Trophoblast cell (in vitro differentiated cells and primary cell): ENCODE measurements at regions not wholly inside any gene's neighbourhood (a gene's known extent, or its start where the extent isn't known, plus 50 kb on each side); places are given as distances from the start of the nearest gene placed in this dataset.

Source experiments
- DNase-seq, 2 donors: peaks; one replicate each; pipeline ENCODE4 v3.0.0-alpha.2; 2016
- H2AFZ ChIP-seq: 2 replicates; pipeline ENCODE4 v1.6.1; 2013; ENCODE audit warnings: low read length, moderate library complexity, mild to moderate bottlenecking; ENCODE audit not compliant: insufficient read depth, poor library complexity
- H2AK5ac ChIP-seq: 2 replicates; pipeline ENCODE4 v1.6.1; 2013; ENCODE audit warnings: mild to moderate bottlenecking, low read length
- H2BK120ac ChIP-seq: 2 replicates; pipeline ENCODE4 v1.6.1; 2013; ENCODE audit warnings: low read length, mild to moderate bottlenecking, moderate library complexity; ENCODE audit not compliant: insufficient read depth, poor library complexity
- H2BK12ac ChIP-seq: 2 replicates; pipeline ENCODE4 v1.6.1; 2013; ENCODE audit warnings: mild to moderate bottlenecking, low read length, moderate library complexity
- H2BK5ac ChIP-seq: 2 replicates; pipeline ENCODE4 v1.6.1; 2013; ENCODE audit warnings: low read length, low read depth, moderate library complexity, mild to moderate bottlenecking; ENCODE audit not compliant: poor library complexity
- H3K14ac ChIP-seq: 2 replicates; pipeline ENCODE4 v1.6.1; 2013; ENCODE audit warnings: mild to moderate bottlenecking, low read length
- H3K18ac ChIP-seq: 2 replicates; pipeline ENCODE4 v1.6.1; 2013; ENCODE audit warnings: mild to moderate bottlenecking, low read length
- H3K23ac ChIP-seq: 2 replicates; pipeline ENCODE4 v1.6.1; 2013; ENCODE audit warnings: low read length
- H3K27ac ChIP-seq: 2 replicates; pipeline ENCODE4 v1.5.1; 2013; ENCODE audit warnings: low read depth, mild to moderate bottlenecking, inconsistent platforms, low read length, moderate library complexity
- H3K27me3 ChIP-seq: 2 replicates; pipeline ENCODE4 v1.6.1; 2013; ENCODE audit warnings: inconsistent platforms, mild to moderate bottlenecking, low read length, moderate library complexity; ENCODE audit not compliant: insufficient read depth
- H3K36me3 ChIP-seq, 2 experiments: 1 replicate in 1 of 2; 2 replicates in 1 of 2; pipeline ENCODE4 v1.6.1; 2013; ENCODE audit warnings: low read length in 2 of 2, mild to moderate bottlenecking in 2 of 2, moderate library complexity in 1 of 2; ENCODE audit not compliant: insufficient read depth in 2 of 2, control insufficient read depth in 1 of 2
- H3K4ac ChIP-seq: 2 replicates; pipeline ENCODE4 v1.6.1; 2013; ENCODE audit warnings: low read depth, mild to moderate bottlenecking, low read length, moderate library complexity
- H3K4me1 ChIP-seq, 2 experiments: 1 replicate in 1 of 2; 2 replicates in 1 of 2; pipeline ENCODE4 v1.6.1; 2013; ENCODE audit warnings: low read length in 2 of 2, mild to moderate bottlenecking in 2 of 2, moderate library complexity in 1 of 2; ENCODE audit not compliant: insufficient read depth in 2 of 2, control insufficient read depth in 1 of 2
- H3K4me2 ChIP-seq: 2 replicates; pipeline ENCODE4 v1.6.1; 2013; ENCODE audit warnings: inconsistent platforms, mild to moderate bottlenecking, low read length, moderate library complexity
- H3K4me3 ChIP-seq: 2 replicates; pipeline ENCODE4 v1.5.1; 2013; ENCODE audit warnings: mild to moderate bottlenecking, low read depth, low read length, inconsistent platforms
- H3K79me1 ChIP-seq: one replicate; pipeline ENCODE4 v1.6.1; 2013; ENCODE audit warnings: low read length
- H3K79me2 ChIP-seq: 2 replicates; pipeline ENCODE4 v1.6.1; 2013; ENCODE audit warnings: low read length, mild to moderate bottlenecking; ENCODE audit not compliant: control insufficient read depth, insufficient read depth, poor library complexity
- H3K9ac ChIP-seq: 2 replicates; pipeline ENCODE4 v1.6.1; 2013; ENCODE audit warnings: mild to moderate bottlenecking, low read length
- H3K9me3 ChIP-seq: 2 replicates; pipeline ENCODE4 v1.6.1; 2013; ENCODE audit warnings: low read depth, mild to moderate bottlenecking, control low read depth, inconsistent platforms, low read length; ENCODE audit not compliant: insufficient read depth
- H4K12ac ChIP-seq: 2 replicates; pipeline ENCODE4 v1.6.1; 2013; ENCODE audit warnings: low read depth, mild to moderate bottlenecking, low read length, moderate library complexity
- H4K8ac ChIP-seq: 2 replicates; pipeline ENCODE4 v1.6.1; 2013; ENCODE audit warnings: low read depth, mild to moderate bottlenecking, low read length, moderate library complexity
- H4K91ac ChIP-seq: one replicate; pipeline ENCODE4 v1.6.1; 2013; ENCODE audit warnings: low read depth, mild to moderate bottlenecking, low read length, moderate library complexity
- WGBS: extraction: QIAGEN DNeasy Blood & Tissue Kit; methylation state at CpG from one replicate; pipeline ENCODE4 v1.1.7; 2013; ENCODE audit warnings: missing lambda C conversion rate; ENCODE audit not compliant: insufficient read length, insufficient coverage; ENCODE audit errors: extremely low coverage; 5-methylcytosine and 5-hydroxymethylcytosine counted together

DNA sequence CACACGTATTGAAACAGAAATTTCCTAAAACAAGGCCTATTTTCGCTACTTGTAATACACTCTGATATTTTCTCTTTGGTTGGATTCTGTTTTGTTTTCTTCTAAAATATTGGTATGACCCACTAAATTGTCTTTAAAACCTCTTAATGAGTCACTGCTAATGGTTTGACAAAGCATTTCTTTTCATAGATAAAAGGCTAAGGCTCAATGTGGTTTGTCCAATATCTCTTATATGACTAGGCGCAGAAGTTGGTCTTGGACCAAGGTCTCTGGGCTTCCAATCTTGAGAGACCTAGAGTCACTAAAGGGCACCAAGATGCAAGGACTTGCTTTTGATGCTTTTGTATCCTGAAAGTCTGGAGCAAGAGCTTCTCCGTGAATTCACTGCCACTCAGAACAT is 498.2 kb upstream of the TCF4 start:
- Histone ChIP-seq H4K12ac (no peak overlapping the region), H2BK12ac (no peak overlapping the region), H3K36me3 (no peaks in the 10 kb centered on the region), H3K9ac (no peak overlapping the region), H2AFZ (no peak overlapping the region), H3K27me3 (no peaks in the 10 kb centered on the region), H4K91ac (no peak overlapping the region), H3K4me1 (peaks cover 3 to 5% of the 10 kb centered on the region in 2 experiments), H2BK120ac (no peak overlapping the region), H3K14ac (no peak overlapping the region), H3K4ac (no peak overlapping the region), H2AK5ac (no peak overlapping the region), H3K79me2 (no peaks in the 10 kb centered on the region), H3K9me3 (peaks cover 2% of the 10 kb centered on the region), H3K18ac (no peak overlapping the region), H3K23ac (no peak overlapping the region), H3K79me1 (no peaks in the 10 kb centered on the region), H3K4me3 (no peak overlapping the region), H2BK5ac (no peak overlapping the region), H4K8ac (no peak overlapping the region), H3K27ac (no peak overlapping the region), H3K4me2 (no peak overlapping the region)
- no peak for DNase-seq
- WGBS: no CpG with 5 or more reads among the region's 4 CpGs

DNA sequence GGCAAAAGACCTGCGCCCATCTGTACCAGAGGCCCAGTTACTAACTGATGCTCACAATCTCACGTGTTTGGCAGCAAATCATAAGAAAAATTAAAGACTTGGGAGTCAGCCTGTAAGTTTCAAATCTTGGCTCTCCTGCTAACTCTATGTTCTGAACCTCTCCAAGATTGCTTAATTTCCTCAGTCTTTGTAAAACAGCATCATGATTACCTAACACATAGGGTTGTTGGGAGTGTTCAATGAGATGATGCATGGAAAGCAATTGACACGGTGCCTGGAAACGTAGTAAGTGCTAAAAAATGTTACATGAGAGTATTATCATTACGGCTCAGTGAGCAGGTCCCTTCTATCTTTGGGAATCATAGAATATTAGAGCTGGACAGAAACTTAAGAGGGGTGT is 497.6 kb upstream of the TCF4 start:
- H3K23ac ChIP-seq: no peak overlapping the region
- no CpG with 5 or more reads among the region's 5 CpGs for WGBS

DNA sequence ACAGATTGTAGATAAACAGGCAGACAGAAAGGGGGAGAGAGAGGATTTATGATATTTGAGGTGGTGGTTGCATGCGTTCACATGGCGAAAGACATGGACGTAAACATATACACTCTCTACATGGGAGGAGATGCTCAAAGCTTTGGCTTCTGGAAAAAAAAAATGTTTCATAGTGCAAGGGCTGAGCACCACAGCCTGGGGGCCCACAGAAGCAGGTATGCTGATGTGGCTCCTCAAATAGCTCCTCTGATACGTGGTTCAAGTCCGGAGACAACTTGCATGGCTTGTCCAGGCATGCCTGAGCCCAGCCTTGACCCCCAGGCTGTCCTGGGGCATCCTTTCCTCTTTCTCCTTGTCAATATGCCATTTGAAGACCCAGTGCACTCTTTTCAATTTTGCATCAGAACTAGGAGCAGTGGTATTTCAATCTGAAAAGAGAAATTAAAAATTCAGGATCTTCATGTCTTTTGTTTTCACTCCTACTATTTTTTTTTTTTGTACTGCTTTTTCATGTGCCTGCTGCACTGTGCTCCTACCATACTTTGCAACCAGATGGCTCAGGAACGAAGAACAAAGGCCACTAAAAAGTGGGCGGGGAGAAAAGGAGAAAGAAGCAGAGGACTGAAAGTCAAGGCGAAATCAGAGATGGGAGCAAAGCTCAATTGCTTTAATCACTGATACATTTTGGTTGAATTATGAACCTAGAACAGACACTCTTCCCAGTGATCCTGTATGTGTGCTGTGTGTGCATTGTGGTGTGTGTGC is 495.7 kb upstream of the TCF4 start:
- no peak overlapping the region for H3K9ac ChIP-seq

More for the DNA sequence above, 497.6 kb upstream of the TCF4 start:
- no peak overlapping the region for H2AFZ ChIP-seq
- no peak overlapping the region for H4K12ac ChIP-seq
- no peak overlapping the region for H3K14ac ChIP-seq
- no peak overlapping the region for H2BK12ac ChIP-seq
- H2BK5ac ChIP-seq: no peak overlapping the region
- no peak overlapping the region for H3K4ac ChIP-seq
- peaks cover 2% of the 10 kb centered on the region for H3K9me3 ChIP-seq
- no peak overlapping the region for H3K18ac ChIP-seq
- H2AK5ac ChIP-seq: no peak overlapping the region
- no peaks in the 10 kb centered on the region for H3K27me3 ChIP-seq
- H4K91ac ChIP-seq: no peak overlapping the region
- no peak overlapping the region for H3K27ac ChIP-seq
- no peak overlapping the region for H3K4me3 ChIP-seq
- no peaks in the 10 kb centered on the region for H3K79me1 ChIP-seq
- no peak overlapping the region for H3K4me2 ChIP-seq
- peaks cover 3 to 5% of the 10 kb centered on the region in 2 experiments for H3K4me1 ChIP-seq
- no peak overlapping the region for H4K8ac ChIP-seq
- H3K36me3 ChIP-seq: no peaks in the 10 kb centered on the region
- H2BK120ac ChIP-seq: no peak overlapping the region
- H3K9ac ChIP-seq: no peak overlapping the region
- no peak for DNase-seq
- no peaks in the 10 kb centered on the region for H3K79me2 ChIP-seq

DNA sequence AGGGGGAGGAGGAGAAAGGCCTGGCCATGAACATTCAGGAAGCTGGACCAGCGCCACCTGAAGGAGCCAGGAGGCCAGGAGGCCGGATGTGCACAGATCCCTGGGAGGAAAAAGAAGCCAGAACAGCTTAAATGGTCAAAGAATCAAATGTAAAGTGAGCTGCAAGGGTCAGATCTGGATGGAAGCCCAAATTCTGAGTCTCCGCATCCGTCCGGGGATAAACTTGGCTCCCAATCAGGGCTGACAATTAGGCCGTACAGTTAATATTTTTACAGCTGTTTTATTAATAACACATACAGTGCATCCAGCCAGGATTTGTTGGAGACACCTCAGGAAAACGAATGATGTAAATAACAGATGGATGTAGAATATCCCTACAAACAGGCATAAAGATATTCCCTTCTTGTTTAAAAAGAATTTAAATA is 495.1 kb upstream of the TCF4 start:
- no peak overlapping the region for H3K4me3 ChIP-seq
- H2AFZ ChIP-seq: no peak overlapping the region
- no peak overlapping the region for H2BK5ac ChIP-seq
- H3K14ac ChIP-seq: peak overlapping the region; percentile 51
- H2BK120ac ChIP-seq: no peak overlapping the region
- no peaks in the 10 kb centered on the region for H3K27me3 ChIP-seq
- no peak overlapping the region for H4K12ac ChIP-seq
- DNase-seq: no peak
- no peak overlapping the region for H4K91ac ChIP-seq
- no peaks in the 10 kb centered on the region for H3K36me3 ChIP-seq
- no peak overlapping the region for H3K9ac ChIP-seq
- H3K79me2 ChIP-seq: no peaks in the 10 kb centered on the region
- H4K8ac ChIP-seq: no peak overlapping the region
- H3K4me1 ChIP-seq: peaks cover 3 to 5% of the 10 kb centered on the region in 2 experiments
- no peak overlapping the region for H3K4ac ChIP-seq
- H3K23ac ChIP-seq: no peak overlapping the region
- no peak overlapping the region for H2AK5ac ChIP-seq
- peak overlapping the region; percentile 62 for H2BK12ac ChIP-seq
- H3K18ac ChIP-seq: no peak overlapping the region
- no peak overlapping the region for H3K27ac ChIP-seq
- no peaks in the 10 kb centered on the region for H3K79me1 ChIP-seq
- no CpG with 5 or more reads among the region's 7 CpGs for WGBS
- peaks cover 2% of the 10 kb centered on the region for H3K9me3 ChIP-seq
- no peak overlapping the region for H3K4me2 ChIP-seq

More for the DNA sequence above, 495.7 kb upstream of the TCF4 start:
- Histone ChIP-seq H2AFZ (no peak overlapping the region), H3K18ac (no peak overlapping the region), H2BK12ac (no peak overlapping the region), H3K23ac (no peak overlapping the region), H3K36me3 (no peaks in the 10 kb centered on the region), H4K91ac (no peak overlapping the region), H3K4me2 (no peak overlapping the region), H3K4me1 (peaks cover 3 to 5% of the 10 kb centered on the region in 2 experiments), H3K79me1 (no peaks in the 10 kb centered on the region), H4K12ac (no peak overlapping the region), H2AK5ac (no peak overlapping the region), H2BK5ac (no peak overlapping the region), H3K4me3 (no peak overlapping the region), H3K79me2 (no peaks in the 10 kb centered on the region), H3K9me3 (peaks cover 2% of the 10 kb centered on the region), H3K27me3 (no peaks in the 10 kb centered on the region), H2BK120ac (no peak overlapping the region), H3K14ac (no peak overlapping the region), H3K4ac (no peak overlapping the region), H3K27ac (no peak overlapping the region), H4K8ac (no peak overlapping the region)
- whole genome bisulfite sequencing: no CpG with 5 or more reads among the region's 8 CpGs
- DNase-seq: no peak
